ENCODE measurements at regions not wholly inside any gene's neighbourhood (a gene's known extent, or its start where the extent isn't known, plus 50 kb on each side); places are given as distances from the start of the nearest gene placed in this dataset.

GRCh38 chr4:120156120-120156718, 89.6 kb upstream of the MAD2L1 start:
- Histone ChIP-seq H4K5ac (ENCODE audit: low read depth, low read length) (no peak overlapping the region), H3K4me3 (ENCODE audit: insufficient read depth, low read depth, low read length) (no peak overlapping the region), H2AFZ (replicated peaks; ENCODE audit: low read length, poor library complexity) (no peak overlapping the region), H2AK5ac (ENCODE audit: low read depth, low read length) (no peak overlapping the region), H2BK20ac (ENCODE audit: low read depth, low read length) (no peak overlapping the region), H3K9me3 (ENCODE audit: control insufficient read depth, insufficient read depth, low read length) (no peaks in the 10 kb centered on the region), H3K23ac (ENCODE audit: low read depth, low read length) (no peak overlapping the region), H3K27ac (ENCODE audit: insufficient read depth, low read length) (no peak overlapping the region), H3K36me3 (ENCODE audit: control insufficient read depth, insufficient read depth, low read length) (no peaks in the 10 kb centered on the region), H2AK9ac (replicated peaks; ENCODE audit: low read depth, low read length, poor library complexity) (no peak overlapping the region), H4K8ac (ENCODE audit: low read depth in 2 of 2, low read length in 2 of 2) (no peak overlapping the region), H3K14ac (replicated peaks; ENCODE audit: low read depth, low read length) (no peak overlapping the region), H3K27me3 (ENCODE audit: control insufficient read depth, insufficient read depth, low read length) (0 out of 2 replicates have a peak, but pooled peaks cover 2% of the 10 kb centered on the region), H3K4me2 (ENCODE audit: low read depth, low read length) (no peak overlapping the region), H2BK5ac (ENCODE audit: low read depth, low read length, poor library complexity, severe bottlenecking) (no peak overlapping the region), H3K4me1 (ENCODE audit: control insufficient read depth, insufficient read depth, low read length) (no peaks in the 10 kb centered on the region), H3K9ac (ENCODE audit: low read depth, low read length) (no peak overlapping the region), H4K91ac (ENCODE audit: insufficient read depth, low read depth, low read length) (no peak overlapping the region), H2BK120ac (ENCODE audit: low read depth, low read length) (no peak overlapping the region), H2BK15ac (ENCODE audit: low read depth, low read length) (no peak overlapping the region), H3K4ac (ENCODE audit: low read depth, low read length) (no peak overlapping the region), H3K9me1 (ENCODE audit: insufficient read depth, low read length) (no peaks in the 10 kb centered on the region), H3K79me1 (ENCODE audit: low read depth in 1 of 2, low read length in 2 of 2) (no peaks in the 10 kb centered on the region), H3K56ac (ENCODE audit: extremely low read depth, insufficient read depth, low read length) (no peak overlapping the region), H4K20me1 (ENCODE audit: insufficient read depth, low read length) (no peaks in the 10 kb centered on the region), H3K18ac (ENCODE audit: low read depth, low read length) (no peak overlapping the region)
- in situ Hi-C loops (cut with MboI; ENCODE audit: low sequenced_read_pairs) (no loop called here), dilution Hi-C loops (cut with HindIII; ENCODE audit: low sequenced_read_pairs, unreplicated experiment) (no loop called here), intact Hi-C loops (cut with micrococcal nuclease) (loop anchor here (1.0 to 5.0 kb wide), 7 partner anchors 84 to 1096 kb away; partner anchors contain the start of gene PRDM5)
- peak; percentile 78; the same call in 1 of the 2 replicates for ATAC-seq (ENCODE audit: low read depth)
- POLR2A ChIA-PET (ENCODE audit: unreplicated experiment) = no interaction called here
- TF ChIP-seq CEBPB (IDR thresholded peaks at IDR 0.05; ENCODE audit: low read depth, low read length) = no peak
- TF ChIP-seq MXI1 (IDR thresholded peaks at IDR 0.05; ENCODE audit: borderline replicate concordance, low read depth, low read length) = no peak
- TF ChIP-seq RAD21 (IDR thresholded peaks at IDR 0.05; ENCODE audit: low read length) = peak; percentile 60
- TF ChIP-seq MAZ (IDR thresholded peaks at IDR 0.05; ENCODE audit: borderline replicate concordance, low read depth, low read length) = no peak
- TF ChIP-seq RFX5 (IDR thresholded peaks at IDR 0.05; ENCODE audit: low read depth, low read length) = no peak
- TF ChIP-seq BHLHE40 (IDR thresholded peaks at IDR 0.05; ENCODE audit: low read depth, low read length) = no peak
- TF ChIP-seq SMC3 (IDR thresholded peaks at IDR 0.05; ENCODE audit: low read depth, low read length) = peak; percentile 71
- TF ChIP-seq CTCF (conservative IDR thresholded peaks at IDR 0.05; ENCODE audit: low read depth, low read length) = peak; percentile 67
- CTCF ChIA-PET = interaction anchor here (0.9 kb wide), 1 partner anchor 909 kb away, joined by 3 read pairs; no protein-coding TSS in a partner anchor
- BruUV-seq (replicated peaks) = no TSS peak
- WGBS, 2 experiments (ENCODE audit: extremely low coverage in 2 of 2, insufficient read length in 1 of 2) = 0% methylated on average over 1 of the region's 5 CpGs; no CpG with 5 or more reads in 1 of the 2 experiments
- DNase-seq = peak; percentile 80

All from IMR-90 (cell line).